H9 (cell line): ENCODE measurements at regions not wholly inside any gene's neighbourhood (a gene's known extent, or its start where the extent isn't known, plus 50 kb on each side); places are given as distances from the start of the nearest gene placed in this dataset.

Experiments used
- DNase-seq: peaks from one replicate; pipeline ENCODE4 v3.0.0-alpha.2; 2017
- H2AFZ ChIP-seq: one replicate; pipeline ENCODE4 v1.6.1; 2013; ENCODE audit warnings: mild to moderate bottlenecking, low read length, control low read depth, moderate library complexity
- H2AK5ac ChIP-seq: 2 replicates; pipeline ENCODE4 v1.6.1; 2013; ENCODE audit warnings: low read length, control low read depth, mixed read lengths; ENCODE audit not compliant: insufficient read length
- H2BK120ac ChIP-seq: one replicate; pipeline ENCODE4 v1.6.1; 2013; ENCODE audit warnings: low read depth, mild to moderate bottlenecking, low read length, control low read depth, inconsistent platforms; ENCODE audit not compliant: poor library complexity, severe bottlenecking
- H2BK12ac ChIP-seq: 2 replicates; pipeline ENCODE4 v1.6.1; 2013; ENCODE audit warnings: low read length, control low read depth, mixed read lengths, low read depth; ENCODE audit not compliant: insufficient read length
- H2BK15ac ChIP-seq: 2 replicates; pipeline ENCODE4 v1.6.1; 2013; ENCODE audit warnings: low read depth, low read length, control low read depth
- H2BK20ac ChIP-seq: one replicate; pipeline ENCODE4 v1.6.1; 2013; ENCODE audit warnings: low read depth, mild to moderate bottlenecking, low read length, control low read depth, inconsistent platforms; ENCODE audit not compliant: poor library complexity, severe bottlenecking
- H2BK5ac ChIP-seq: 2 replicates; pipeline ENCODE4 v1.6.1; 2013; ENCODE audit warnings: low read length, control low read depth, mixed read lengths; ENCODE audit not compliant: insufficient read length
- H3K14ac ChIP-seq: 2 replicates; pipeline ENCODE4 v1.6.1; 2013; ENCODE audit warnings: low read length, control low read depth; ENCODE audit not compliant: insufficient read depth
- H3K18ac ChIP-seq: 2 replicates; pipeline ENCODE4 v1.6.1; 2013; ENCODE audit warnings: low read depth, mild to moderate bottlenecking, mixed read lengths, low read length, control low read depth; ENCODE audit not compliant: insufficient read length
- H3K23ac ChIP-seq: 2 replicates; pipeline ENCODE4 v1.6.1; 2013; ENCODE audit warnings: low read length, control low read depth, mixed read lengths, low read depth; ENCODE audit not compliant: insufficient read length
- H3K23me2 ChIP-seq: 2 replicates; pipeline ENCODE4 v1.6.1; 2013; ENCODE audit warnings: low read depth, mild to moderate bottlenecking, mixed read lengths, low read length, control low read depth; ENCODE audit not compliant: insufficient read length, poor library complexity, severe bottlenecking
- H3K27ac ChIP-seq: 2 replicates; pipeline ENCODE4 v1.5.1; 2013; ENCODE audit warnings: low read length, control low read depth, mixed read lengths, low read depth; ENCODE audit not compliant: insufficient read length
- H3K27me3 ChIP-seq: 2 replicates; pipeline ENCODE4 v1.6.1; 2013; ENCODE audit warnings: low read length, control low read depth, inconsistent platforms; ENCODE audit not compliant: insufficient read depth
- H3K4ac ChIP-seq: 2 replicates; pipeline ENCODE4 v1.6.1; 2013; ENCODE audit warnings: low read depth, mild to moderate bottlenecking, control low read depth, inconsistent platforms, low read length, moderate library complexity
- H3K4me1 ChIP-seq: 2 replicates; pipeline ENCODE4 v1.6.1; 2013; ENCODE audit warnings: low read length, control low read depth, inconsistent platforms; ENCODE audit not compliant: insufficient read depth
- H3K4me2 ChIP-seq: 2 replicates; pipeline ENCODE4 v1.6.1; 2013; ENCODE audit warnings: low read length, control low read depth, mixed read lengths; ENCODE audit not compliant: insufficient read length, insufficient read depth
- H3K56ac ChIP-seq: 2 replicates; pipeline ENCODE4 v1.6.1; 2013; ENCODE audit warnings: low read depth, mild to moderate bottlenecking, mixed read lengths, low read length, control low read depth; ENCODE audit not compliant: insufficient read length
- H3K79me1 ChIP-seq: 2 replicates; pipeline ENCODE4 v1.6.1; 2013; ENCODE audit warnings: low read depth, mild to moderate bottlenecking, moderate library complexity, low read length, control low read depth, inconsistent platforms; ENCODE audit not compliant: insufficient read depth, poor library complexity, severe bottlenecking
- H3K79me2 ChIP-seq: 2 replicates; pipeline ENCODE4 v1.6.1; 2013; ENCODE audit warnings: low read length, control low read depth, inconsistent platforms; ENCODE audit not compliant: insufficient read depth
- H3K9ac ChIP-seq: 2 replicates; pipeline ENCODE4 v1.6.1; 2013; ENCODE audit warnings: low read length, control low read depth, mixed read lengths; ENCODE audit not compliant: insufficient read length; ENCODE audit errors: extremely low read depth
- H3K9me3 ChIP-seq: one replicate; pipeline ENCODE4 v1.6.1; 2013; ENCODE audit warnings: low read depth, low read length, inconsistent platforms; ENCODE audit not compliant: control insufficient read depth
- H3T11ph ChIP-seq: one replicate; pipeline ENCODE4 v1.6.1; 2013; ENCODE audit warnings: mild to moderate bottlenecking, low read length, control low read depth, inconsistent platforms
- H4K20me1 ChIP-seq: one replicate; pipeline ENCODE4 v1.6.1; 2013; ENCODE audit not compliant: control insufficient read depth, insufficient read length, insufficient read depth
- H4K5ac ChIP-seq: 2 replicates; pipeline ENCODE4 v1.6.1; 2013; ENCODE audit warnings: low read depth, mild to moderate bottlenecking, mixed read lengths, low read length, control low read depth; ENCODE audit not compliant: insufficient read length
- H4K8ac ChIP-seq: replicated peaks from 2 replicates; pipeline ENCODE4 v1.6.1; 2013; ENCODE audit warnings: low read length, control low read depth, mixed read lengths, low read depth; ENCODE audit not compliant: insufficient read length
- H4K91ac ChIP-seq: 2 replicates; pipeline ENCODE4 v1.6.1; 2013; ENCODE audit warnings: low read depth, mild to moderate bottlenecking, moderate library complexity, mixed read lengths, low read length, control low read depth; ENCODE audit not compliant: insufficient read length
- H3K27ac Mint-ChIP-seq, 3 experiments: 2 replicates in 2 of 3; 3 replicates in 1 of 3; pipeline ENCODE4 v1.8.0; 2020 to 2021; ENCODE audit warnings: mixed read lengths in 3 of 3, mild to moderate bottlenecking in 1 of 3, moderate library complexity in 1 of 3
- H3K27me3 Mint-ChIP-seq: 2 replicates; pipeline ENCODE4 v1.8.0; 2021; ENCODE audit warnings: low read depth, mild to moderate bottlenecking, moderate library complexity, mixed read lengths
- H3K36me3 Mint-ChIP-seq, 3 experiments: 2 replicates in 2 of 3; 3 replicates in 1 of 3; pipeline ENCODE4 v1.8.0; 2020 to 2021; ENCODE audit warnings: low read depth in 3 of 3, mixed read lengths in 3 of 3; ENCODE audit not compliant: insufficient read depth in 1 of 3
- H3K4me1 Mint-ChIP-seq, 2 experiments: 2 replicates each; pipeline ENCODE4 v1.8.0; 2020; ENCODE audit warnings: mixed read lengths in 2 of 2
- H3K4me3 Mint-ChIP-seq, 2 experiments: 2 replicates in 1 of 2; 3 replicates in 1 of 2; pipeline ENCODE4 v1.8.0; 2020 to 2021; ENCODE audit warnings: mild to moderate bottlenecking in 2 of 2, mixed read lengths in 2 of 2, moderate library complexity in 1 of 2
- H3K9me3 Mint-ChIP-seq, 2 experiments: 2 replicates in 1 of 2; 3 replicates in 1 of 2; pipeline ENCODE4 v1.8.0; 2020; ENCODE audit warnings: mild to moderate bottlenecking in 2 of 2, mixed read lengths in 2 of 2, moderate library complexity in 1 of 2
- CTCF ChIP-seq: fragments of 200-600 bp; sonication (generic); conservative IDR thresholded peaks from 3 replicates; pipeline ENCODE4 v1.8.0; 2021; ENCODE audit warnings: antibody characterized with exemption, mild to moderate bottlenecking
- WGBS: extraction: QIAGEN DNeasy Blood & Tissue Kit; methylation state at CpG from one replicate; pipeline ENCODE4 v1.1.7; 2013; ENCODE audit warnings: missing lambda C conversion rate, low lambda C conversion rate, mixed read lengths; ENCODE audit not compliant: insufficient read length; ENCODE audit errors: extremely low coverage; 5-methylcytosine and 5-hydroxymethylcytosine counted together

GRCh38 chr9:94165592-94166235 is 81.5 kb downstream of the PTPDC1 start:
- Histone ChIP-seq H3K4me2 (no peak overlapping the region), H2BK5ac (no peak overlapping the region), H4K5ac (no peak overlapping the region), H2AFZ (no peak overlapping the region), H4K20me1 (no peaks in the 10 kb centered on the region), H3K27me3 (no peaks in the 10 kb centered on the region), H3K4ac (no peak overlapping the region), H4K8ac (no peak overlapping the region), H3K79me2 (peaks cover 31% of the 10 kb centered on the region; the same call in 1 of the 2 replicates), H2BK20ac (no peak overlapping the region), H3K9me3 (no peaks in the 10 kb centered on the region), H3K14ac (no peak overlapping the region; the same call in 1 of the 2 replicates), H3K9ac (no peak overlapping the region), H3K27ac (peak overlapping the region; percentile 6), H2BK12ac (no peak overlapping the region), H3K4me1 (no peaks in the 10 kb centered on the region), H3K79me1 (no peaks in the 10 kb centered on the region), H2BK15ac (no peak overlapping the region), H2AK5ac (no peak overlapping the region), H3K56ac (no peak overlapping the region), H3T11ph (no peak overlapping the region), H3K23me2 (no peaks in the 10 kb centered on the region), H4K91ac (no peak overlapping the region), H2BK120ac (no peak overlapping the region), H3K23ac (no peak overlapping the region), H3K18ac (no peak overlapping the region)
- Mint-ChIP-seq H3K27me3 (no peaks in the 10 kb centered on the region), H3K27ac (peak overlapping the region; percentile 47 to 91 (median 87); a peak in 5 of 7 replicates), H3K4me3 (peak overlapping the region; percentile 51 to 75), H3K36me3 (peaks cover 7 to 9% (median 9%) of the 10 kb centered on the region in 3 experiments; a peak in 5 of 7 replicates), H3K4me1 (peaks cover 26 to 33% of the 10 kb centered on the region in 2 experiments), H3K9me3 (no peaks in the 10 kb centered on the region)
- TF ChIP-seq CTCF, result no peak
- WGBS, result no CpG with 5 or more reads among the region's 49 CpGs
- peak; percentile 99 for DNase-seq
